ENCODE measurements at regions not wholly inside any gene's neighbourhood (a gene's known extent, or its start where the extent isn't known, plus 50 kb on each side); places are given as distances from the start of the nearest gene placed in this dataset.

GRCh38 chr2:4049463-4049862 lies 346.1 kb downstream of the DCDC2C start:
- TF ChIP-seq, protein P1, sequence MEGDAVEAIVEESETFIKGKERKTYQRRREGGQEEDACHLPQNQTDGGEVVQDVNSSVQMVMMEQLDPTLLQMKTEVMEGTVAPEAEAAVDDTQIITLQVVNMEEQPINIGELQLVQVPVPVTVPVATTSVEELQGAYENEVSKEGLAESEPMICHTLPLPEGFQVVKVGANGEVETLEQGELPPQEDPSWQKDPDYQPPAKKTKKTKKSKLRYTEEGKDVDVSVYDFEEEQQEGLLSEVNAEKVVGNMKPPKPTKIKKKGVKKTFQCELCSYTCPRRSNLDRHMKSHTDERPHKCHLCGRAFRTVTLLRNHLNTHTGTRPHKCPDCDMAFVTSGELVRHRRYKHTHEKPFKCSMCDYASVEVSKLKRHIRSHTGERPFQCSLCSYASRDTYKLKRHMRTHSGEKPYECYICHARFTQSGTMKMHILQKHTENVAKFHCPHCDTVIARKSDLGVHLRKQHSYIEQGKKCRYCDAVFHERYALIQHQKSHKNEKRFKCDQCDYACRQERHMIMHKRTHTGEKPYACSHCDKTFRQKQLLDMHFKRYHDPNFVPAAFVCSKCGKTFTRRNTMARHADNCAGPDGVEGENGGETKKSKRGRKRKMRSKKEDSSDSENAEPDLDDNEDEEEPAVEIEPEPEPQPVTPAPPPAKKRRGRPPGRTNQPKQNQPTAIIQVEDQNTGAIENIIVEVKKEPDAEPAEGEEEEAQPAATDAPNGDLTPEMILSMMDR (IDR thresholded peaks at IDR 0.05), result no peak
- no peak for TF ChIP-seq POLR2A (IDR thresholded peaks at IDR 0.05)

Measured in thyroid gland (tissue), 4 donors.